AG09319 (cell line): ENCODE measurements at regions not wholly inside any gene's neighbourhood (a gene's known extent, or its start where the extent isn't known, plus 50 kb on each side); places are given as distances from the start of the nearest gene placed in this dataset.
"Not testable (repeated sequence)": the region's sequence is repeated elsewhere in the genome, so short reads cannot be mapped to it uniquely, and the experiment has no call there.

Experiments
- DNase-seq: peaks from one replicate; pipeline ENCODE4 v3.0.0-alpha.2; 2010; ENCODE audit warnings: low read depth; ENCODE audit errors: extremely low read depth
- CTCF ChIP-seq: IDR thresholded peaks from 2 replicates; pipeline ENCODE4 v1.5.1; 2011; ENCODE audit warnings: low read depth, mild to moderate bottlenecking, inconsistent platforms, low read length, moderate library complexity

DNA sequence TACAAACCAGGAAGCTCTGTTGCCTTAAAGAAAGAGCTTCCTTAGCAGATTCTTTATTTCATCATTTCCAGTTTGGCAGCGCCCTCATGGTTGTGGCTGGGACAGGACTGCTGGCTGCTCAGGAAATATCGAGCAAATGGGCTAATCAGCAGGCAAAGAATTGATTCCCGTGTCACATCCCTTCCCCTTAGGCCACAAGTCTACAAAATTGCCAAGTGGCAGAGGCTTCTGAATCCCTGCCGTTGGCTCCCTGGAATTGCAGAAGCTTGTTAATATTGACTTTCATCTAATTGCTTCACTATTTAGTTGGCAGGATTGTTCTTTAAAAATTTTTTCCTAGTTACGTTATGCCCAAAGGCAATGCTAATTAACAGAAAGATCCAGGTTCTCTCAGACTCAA is 456.3 kb upstream of the ERCC4 start:
- TF ChIP-seq CTCF = no peak
- no peak for DNase-seq

DNA sequence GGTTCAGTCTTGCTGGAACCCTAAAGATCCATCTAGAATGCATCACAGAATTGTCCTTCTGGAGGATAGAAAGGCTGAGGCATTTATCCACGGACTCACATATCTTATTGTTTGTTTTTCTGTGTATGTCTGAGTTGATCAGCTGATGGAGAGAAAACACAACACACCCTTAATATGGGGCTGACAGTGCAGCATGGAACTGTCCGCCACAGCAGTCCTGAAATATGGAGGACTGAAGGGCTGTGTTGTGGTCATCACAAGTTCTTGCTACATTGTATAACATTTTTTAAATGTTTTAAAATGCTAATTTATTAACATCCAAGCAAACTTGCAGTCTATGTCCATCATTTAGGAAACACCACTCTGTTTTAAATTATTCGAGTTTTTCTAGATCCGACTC is 448.9 kb upstream of the ERCC4 start:
- no peak for TF ChIP-seq CTCF
- DNase-seq = no peak

GRCh38 chr16:13478991-13479390 is 441.0 kb upstream of the ERCC4 start:
- no peak for DNase-seq
- no peak for TF ChIP-seq CTCF

DNA sequence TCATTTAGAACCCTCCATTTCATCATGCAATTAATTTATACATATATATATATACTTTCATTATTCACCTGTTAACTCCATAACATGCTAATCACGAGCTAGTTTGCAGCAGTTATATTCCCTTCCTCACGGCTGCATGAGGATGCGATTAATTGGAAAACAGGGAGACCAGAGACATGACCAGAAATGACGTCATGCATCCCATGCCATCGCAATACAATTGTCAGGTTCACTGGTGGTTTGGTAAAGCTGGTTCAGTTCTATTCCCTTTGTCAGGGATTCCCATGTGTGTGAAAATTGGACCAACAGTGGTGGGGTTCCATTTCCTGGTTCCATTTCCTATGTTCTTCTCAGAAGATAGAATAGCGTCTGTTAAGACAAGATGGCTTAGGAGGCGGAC is 440.4 kb upstream of the ERCC4 start:
- TF ChIP-seq CTCF = no peak
- DNase-seq = no peak

- no peak for TF ChIP-seq CTCF
- DNase-seq = no peak
Observed at GRCh38 chr16:13480801-13481200, 439.2 kb upstream of the ERCC4 start.

DNA sequence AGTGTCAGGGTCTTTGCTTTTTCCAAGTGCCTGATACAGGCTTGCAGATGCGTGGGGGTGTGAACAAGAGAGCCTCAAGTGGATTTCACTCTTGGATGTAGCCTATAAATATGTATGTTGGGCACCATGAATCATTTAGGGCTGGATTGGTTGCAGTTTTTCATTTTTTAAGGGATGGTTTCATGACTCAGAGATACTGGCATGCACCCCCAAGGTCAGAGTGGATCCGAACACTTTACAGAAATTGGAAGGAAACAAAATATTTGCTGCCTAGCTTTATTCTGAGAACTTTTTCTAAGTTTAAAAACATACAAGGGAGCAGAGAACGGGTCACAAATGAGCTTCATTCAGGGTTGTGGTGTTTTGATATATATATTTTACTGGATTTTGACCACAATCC is 436.8 kb upstream of the ERCC4 start:
- no peak for TF ChIP-seq CTCF
- DNase-seq = no peak

DNA sequence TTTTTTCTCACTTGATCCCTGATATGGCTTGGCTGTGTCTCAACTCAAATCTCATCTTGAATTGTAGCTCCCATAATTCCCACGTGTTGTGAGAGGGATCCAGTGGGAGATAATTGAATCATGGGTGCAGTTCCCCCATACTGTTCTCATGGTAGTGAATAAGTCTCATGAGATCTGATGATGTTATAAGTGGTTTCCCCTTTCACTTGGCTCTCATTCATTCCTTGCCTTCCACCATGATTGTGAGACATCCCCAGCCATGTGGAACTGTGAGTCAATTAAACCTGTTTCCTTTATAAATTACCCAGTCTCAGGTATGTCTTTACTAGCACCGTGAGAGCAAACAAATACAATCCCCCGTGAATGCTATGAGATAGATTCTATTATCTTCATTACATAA is 430.5 kb upstream of the ERCC4 start:
- DNase-seq = not testable (repeated sequence)

GRCh38 chr16:13492046-13492445 is 427.9 kb upstream of the ERCC4 start:
- TF ChIP-seq CTCF = no peak
- DNase-seq = no peak
